ENCODE measurements at regions not wholly inside any gene's neighbourhood (a gene's known extent, or its start where the extent isn't known, plus 50 kb on each side); places are given as distances from the start of the nearest gene placed in this dataset.

GRCh38 chr6:21850691-21851090 is 257.1 kb downstream of the SOX4 start:
- no peak for TF ChIP-seq CTCF (IDR thresholded peaks at IDR 0.05)
- TF ChIP-seq POLR2AphosphoS5 (IDR thresholded peaks at IDR 0.05; ENCODE audit: low read depth, low read length) = no peak
- no peak for TF ChIP-seq REST (IDR thresholded peaks at IDR 0.05; ENCODE audit: insufficient read depth in 1 of 2, low read depth in 2 of 2, low read length in 1 of 2)
- TF ChIP-seq SIN3A (IDR thresholded peaks at IDR 0.05; ENCODE audit: borderline replicate concordance, insufficient read depth, low read depth, low read length) = no peak
